Colon (tissue), 2 donors: ENCODE measurements at regions not wholly inside any gene's neighbourhood (a gene's known extent, or its start where the extent isn't known, plus 50 kb on each side); places are given as distances from the start of the nearest gene placed in this dataset.
"Not testable (repeated sequence)": the region's sequence is repeated elsewhere in the genome, so short reads cannot be mapped to it uniquely, and the experiment has no call there.

ENCODE experiments used
- FAIRE-seq: peaks from 2 replicates; lab custom pipeline; 2012; peaks lifted over from hg19 to GRCh38; lab: Jason Lieb, UNC
- donor health status: control.
- donor health status: control.

- FAIRE-seq, result no peak
Measured at GRCh38 chr7:83306502-83306901, 143.8 kb upstream of the PCLO start.

- no peak for FAIRE-seq
Measured at GRCh38 chr7:83305027-83305426, 142.3 kb upstream of the PCLO start.

DNA sequence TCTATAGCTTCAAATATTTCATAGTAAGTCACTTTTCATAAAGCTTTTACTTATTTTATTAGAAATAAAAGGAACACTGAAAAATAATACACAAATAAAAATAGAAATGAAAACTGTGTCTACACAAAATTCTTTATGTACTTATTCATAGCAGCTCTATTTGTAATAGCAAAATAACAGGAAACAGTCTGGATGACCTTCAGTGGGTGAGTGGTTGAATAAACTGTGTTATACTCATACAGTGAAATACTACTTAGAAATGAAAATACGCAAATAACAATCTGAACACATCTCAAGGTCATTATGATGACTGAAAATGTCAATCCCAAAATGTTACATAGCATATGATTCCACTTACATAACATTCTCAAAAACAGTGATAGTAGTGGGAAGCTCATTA is 138.7 kb upstream of the PCLO start:
- FAIRE-seq, result no peak

DNA sequence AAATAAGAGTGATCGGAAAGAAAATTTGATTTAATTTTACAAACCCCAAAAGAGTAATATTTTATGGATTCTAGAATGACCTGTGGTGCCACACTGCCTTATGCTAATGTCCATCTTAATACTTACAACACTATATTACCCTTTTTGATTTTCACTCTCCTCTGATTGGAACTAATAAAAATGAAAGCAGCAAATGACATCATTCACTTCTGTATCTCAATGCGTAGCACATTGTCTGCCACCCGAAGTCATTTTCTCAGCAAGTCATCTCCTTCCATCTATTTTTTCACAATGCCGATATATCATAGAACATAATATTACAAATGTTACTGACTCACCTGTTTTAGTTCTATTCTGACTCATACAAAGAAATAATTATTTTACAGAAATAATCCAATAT is 127.5 kb upstream of the PCLO start:
- no peak for FAIRE-seq

DNA sequence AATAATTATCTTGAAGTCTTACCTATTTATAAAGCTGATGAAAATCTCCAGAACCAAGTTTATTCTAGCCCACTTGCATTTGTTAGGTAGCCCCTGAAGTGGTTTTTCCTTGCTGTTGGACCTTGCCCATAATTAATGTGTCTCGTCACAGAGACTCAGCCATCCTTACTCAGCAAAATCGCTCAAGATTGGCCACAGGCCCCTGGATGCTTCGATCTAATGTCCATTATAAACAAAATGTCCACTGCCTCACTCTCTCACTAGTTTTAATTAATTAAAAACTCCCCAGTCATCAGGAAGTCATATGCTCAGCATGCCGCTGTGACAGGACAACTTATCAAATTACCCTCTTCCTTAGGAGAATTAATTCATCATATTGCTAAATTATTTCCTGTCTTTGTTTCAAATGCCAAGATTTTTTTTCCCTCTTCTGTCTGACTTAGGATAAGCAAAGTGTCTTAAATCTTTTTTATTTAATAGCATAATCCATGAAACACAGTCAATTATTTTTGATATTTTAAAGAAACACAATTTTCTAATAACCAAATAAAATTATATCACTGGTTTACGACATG is 126.8 kb upstream of the PCLO start:
- no peak for FAIRE-seq

GRCh38 chr7:83280671-83281070 is 118.0 kb upstream of the PCLO start:
- no peak for FAIRE-seq

DNA sequence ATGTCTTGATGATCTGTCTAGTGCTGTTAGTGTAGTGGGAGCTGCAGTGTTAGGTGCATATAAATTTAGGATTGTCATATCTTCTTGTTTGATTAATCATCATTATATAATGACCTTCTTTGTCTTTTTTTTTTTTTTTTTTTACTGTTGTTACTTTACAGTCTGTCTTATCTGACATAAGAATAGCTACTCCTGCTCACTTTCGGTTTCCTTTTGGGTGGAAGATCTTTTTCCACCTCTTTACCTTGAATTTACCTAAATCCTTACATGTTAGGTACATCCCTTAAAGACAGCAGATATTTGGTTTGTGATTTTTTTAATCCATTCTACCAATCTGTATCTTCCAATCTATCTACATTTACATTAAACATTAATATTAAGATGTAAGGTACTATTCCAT is 113.6 kb upstream of the PCLO start:
- FAIRE-seq, result no peak

DNA sequence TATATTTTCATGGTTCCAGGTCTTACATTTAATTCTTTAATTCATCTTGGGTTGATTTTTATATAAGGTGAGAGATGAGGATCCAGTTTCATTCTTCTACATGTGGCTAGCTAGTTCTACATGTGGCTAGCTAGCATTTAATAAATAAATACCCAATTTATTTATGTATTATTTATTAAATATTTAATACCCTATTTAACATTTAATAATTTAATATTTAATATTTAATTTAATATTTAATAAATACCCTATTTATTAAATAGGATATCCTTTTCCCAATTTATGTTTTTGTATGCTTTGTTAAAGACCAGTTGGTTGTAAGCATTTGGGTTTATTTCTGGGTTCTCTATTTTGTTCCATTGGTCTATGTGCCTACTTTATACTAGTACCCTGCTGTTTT is 111.0 kb upstream of the PCLO start:
- peak; percentile 55 for FAIRE-seq

GRCh38 chr7:83271212-83272099 is 108.8 kb upstream of the PCLO start:
- FAIRE-seq, result peak; percentile 31

- no peak for FAIRE-seq
Measured at GRCh38 chr7:83270407-83270806, 107.7 kb upstream of the PCLO start.

GRCh38 chr7:83267141-83267631 is 104.5 kb upstream of the PCLO start:
- peak; percentile 10 for FAIRE-seq

DNA sequence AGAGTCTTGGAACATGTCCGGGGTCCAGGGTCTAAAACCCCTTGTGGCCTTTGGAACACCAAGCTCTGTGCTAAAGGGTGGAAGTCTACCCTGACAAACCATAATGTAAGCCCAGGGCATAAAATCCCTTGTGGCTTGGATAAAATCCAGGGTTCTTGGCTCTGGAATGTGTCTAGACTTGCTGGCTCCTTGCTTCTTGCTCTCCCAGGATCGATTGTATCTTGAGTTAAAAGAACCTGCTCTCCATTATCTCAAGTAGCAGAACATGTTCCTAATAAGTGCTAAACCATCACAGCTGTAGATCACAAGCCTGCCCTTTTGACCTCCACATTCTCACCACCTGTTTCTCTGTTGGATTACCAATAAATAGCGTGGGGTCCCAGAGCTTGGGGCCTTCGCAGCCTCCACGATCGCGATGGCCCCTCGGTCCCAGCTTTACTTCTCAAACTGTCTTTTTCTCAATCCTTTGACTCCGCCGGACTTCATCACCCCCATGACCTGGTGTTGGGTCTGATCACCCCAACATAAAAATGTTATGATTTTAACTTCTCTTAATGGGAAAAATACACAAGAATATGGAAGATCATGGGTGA is 100.9 kb upstream of the PCLO start:
- not testable (repeated sequence) for FAIRE-seq

GRCh38 chr7:83259064-83259463 is 96.4 kb upstream of the PCLO start:
- no peak for FAIRE-seq

DNA sequence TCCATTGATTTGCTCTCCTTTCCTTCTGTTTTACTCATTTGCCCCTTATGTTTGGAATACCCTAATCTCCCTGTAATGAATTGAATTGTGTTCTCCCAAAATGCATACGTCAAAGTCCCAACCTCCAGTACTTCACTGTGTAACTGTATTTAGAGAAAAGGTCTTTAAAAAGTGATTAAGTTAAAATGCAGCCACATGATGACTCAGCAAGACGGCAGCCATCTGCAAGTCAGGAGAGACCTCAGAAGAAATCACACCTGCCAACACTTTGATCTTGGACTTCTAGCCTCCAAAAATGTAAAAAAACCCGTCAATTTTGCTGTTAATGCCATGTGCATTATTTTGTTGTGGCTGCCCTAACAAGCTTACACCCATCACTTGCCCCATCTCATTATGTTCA is 85.3 kb upstream of the PCLO start:
- FAIRE-seq, result no peak

- not testable (repeated sequence) for FAIRE-seq
Measured at GRCh38 chr7:83219231-83219630, 56.5 kb upstream of the PCLO start.

DNA sequence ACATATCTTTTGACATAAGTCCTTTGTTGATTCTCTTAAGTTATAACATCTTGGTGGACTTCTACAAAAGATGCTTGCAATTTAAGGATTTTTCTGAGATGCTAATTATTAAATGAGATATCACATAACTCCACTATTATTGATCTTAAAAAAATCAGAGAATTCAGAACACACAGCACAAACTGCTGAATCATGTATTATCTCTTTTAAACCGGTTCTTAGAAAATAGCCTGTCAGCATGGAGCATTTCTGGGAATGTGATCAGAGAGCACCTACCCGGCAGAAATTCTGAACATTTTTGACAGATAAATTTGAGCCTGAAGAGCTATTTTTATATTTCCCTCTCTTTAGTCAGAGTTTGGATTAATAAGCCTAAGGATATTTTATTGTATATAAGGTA is 50.2 kb upstream of the PCLO start:
- FAIRE-seq, result no peak
